B cell (primary cell): ENCODE measurements at regions not wholly inside any gene's neighbourhood (a gene's known extent, or its start where the extent isn't known, plus 50 kb on each side); places are given as distances from the start of the nearest gene placed in this dataset.

ENCODE experiments used
- ATAC-seq: fragments of 200-7000 bp; cut with Tn5 transposase; one replicate; pipeline ENCODE4 v1.10.0; 2021; ENCODE audit warnings: low read depth, mild to moderate bottlenecking, moderate number of reproducible peaks, moderate library complexity
- CTCF ChIA-PET: fragments of 350-600 bp; sonication (Branson Sonifier 250); formaldehyde crosslinking; loops from one replicate; lab custom pipeline; 2021; ENCODE audit warnings: antibody characterized with exemption, inconsistent platforms; lab: Charles Lee
- POLR2A ChIA-PET: fragments of 350-600 bp; sonication (Branson Sonifier 250); formaldehyde crosslinking; loops from one replicate; lab custom pipeline; 2021; ENCODE audit warnings: antibody characterized with exemption; lab: Charles Lee
- DNase-seq: peaks from one replicate; pipeline ENCODE4 v3.0.0; 2013
- H2AFZ ChIP-seq: 2 replicates; pipeline ENCODE4 v1.6.1; 2012; ENCODE audit warnings: mild to moderate bottlenecking, low read depth, low read length; ENCODE audit not compliant: insufficient read depth, poor library complexity, severe bottlenecking
- H3K27ac ChIP-seq, 2 donors: 1 replicate in 1 of 2; 2 replicates in 1 of 2; pipeline ENCODE4 v1.5.1; 2012 to 2013; ENCODE audit warnings: low read length in 2 of 2, mild to moderate bottlenecking in 2 of 2, moderate library complexity in 1 of 2
- H3K27me3 ChIP-seq, 4 experiments: fragments of 200-600 bp in 1 of 4; sonication (generic) in 1 of 4; replicated peaks in 1 of 4; 1 replicate in 2 of 4; 2 replicates in 2 of 4; pipeline versions ENCODE4 v1.6.1 to v1.7.0; 2013 to 2016; ENCODE audit warnings: low read length in 3 of 4, mild to moderate bottlenecking in 2 of 4, mixed read lengths in 1 of 4, moderate library complexity in 1 of 4; ENCODE audit not compliant: insufficient read depth in 4 of 4, control insufficient read depth in 3 of 4; ENCODE audit errors: control extremely low read depth in 1 of 4
- H3K36me3 ChIP-seq, 2 experiments: replicated peaks in 1 of 2; 1 replicate in 1 of 2; 2 replicates in 1 of 2; pipeline versions ENCODE4 v1.6.1 to v1.7.1; 2013; ENCODE audit warnings: low read length in 1 of 2; ENCODE audit not compliant: insufficient read depth in 2 of 2, control insufficient read depth in 1 of 2; ENCODE audit errors: control extremely low read depth in 1 of 2, extremely low read depth in 1 of 2
- H3K4me1 ChIP-seq, 2 donors: fragments of 200-600 bp in 1 of 2; sonication (generic) in 1 of 2; 1 replicate in 1 of 2; 2 replicates in 1 of 2; pipeline versions ENCODE4 v1.5.1 to v1.6.1; 2013 to 2017; ENCODE audit warnings: low read length in 2 of 2; ENCODE audit not compliant: control insufficient read depth in 2 of 2, insufficient read depth in 2 of 2
- H3K4me2 ChIP-seq: replicated peaks from 2 replicates; pipeline ENCODE3; 2012; ENCODE audit warnings: mild to moderate bottlenecking, low read depth, low read length; ENCODE audit not compliant: poor library complexity, severe bottlenecking
- H3K4me3 ChIP-seq, 5 experiments: fragments of 200-600 bp in 1 of 5; sonication (generic) in 1 of 5; 1 replicate in 3 of 5; 2 replicates in 2 of 5; pipeline versions ENCODE4 v1.5.1 to v1.7.0; 2011 to 2016; ENCODE audit warnings: low read length in 4 of 5, mild to moderate bottlenecking in 4 of 5, low read depth in 2 of 5, control low read depth in 1 of 5, moderate library complexity in 1 of 5; ENCODE audit not compliant: insufficient read depth in 1 of 5; ENCODE audit errors: control extremely low read depth in 1 of 5, extremely low read depth in 1 of 5
- H3K79me2 ChIP-seq: fragments of 200-600 bp; sonication (generic); one replicate; pipeline ENCODE4 v1.6.0; 2016; ENCODE audit warnings: low read length; ENCODE audit not compliant: control insufficient read depth, insufficient read depth
- H3K9ac ChIP-seq: fragments of 200-600 bp; sonication (generic); 2 replicates; pipeline ENCODE4 v1.6.1; 2017; ENCODE audit warnings: mild to moderate bottlenecking, low read length, moderate library complexity
- H3K9me3 ChIP-seq, 3 donors: one replicate each; pipeline versions ENCODE4 v1.6.1 to v1.7.1; 2013; ENCODE audit warnings: low read length in 2 of 3; ENCODE audit not compliant: control insufficient read depth in 2 of 3, insufficient read depth in 1 of 3; ENCODE audit errors: control extremely low read depth in 1 of 3
- H4K20me1 ChIP-seq: 2 replicates; pipeline ENCODE4 v1.6.0; 2012; ENCODE audit warnings: mild to moderate bottlenecking, low read length; ENCODE audit not compliant: insufficient read depth, control insufficient read depth, poor library complexity, severe bottlenecking
- H3K27ac Mint-ChIP-seq: one replicate; pipeline ENCODE4 v1.8.0; 2021; ENCODE audit warnings: mixed read lengths
- H3K27me3 Mint-ChIP-seq: one replicate; pipeline ENCODE4 v1.8.0; 2021; ENCODE audit warnings: mixed read lengths
- H3K4me1 Mint-ChIP-seq: one replicate; pipeline ENCODE4 v1.8.0; 2021; ENCODE audit warnings: mixed read lengths
- H3K4me3 Mint-ChIP-seq: one replicate; pipeline ENCODE4 v1.8.0; 2021; ENCODE audit warnings: mixed read lengths
- H3K9me3 Mint-ChIP-seq: one replicate; pipeline ENCODE4 v1.8.0; 2022; ENCODE audit warnings: mixed read lengths; ENCODE audit not compliant: insufficient read depth
- EZH2 ChIP-seq: IDR thresholded peaks from 2 replicates; pipeline ENCODE4 v1.6.1; 2012; ENCODE audit warnings: borderline replicate concordance, low read depth, mild to moderate bottlenecking, moderate library complexity, low read length; ENCODE audit not compliant: insufficient read depth, poor library complexity, severe bottlenecking
- WGBS: methylation state at CpG from one replicate; pipeline ENCODE4 v1.1.5; 2013; ENCODE audit warnings: missing lambda C conversion rate; ENCODE audit not compliant: insufficient coverage; 5-methylcytosine and 5-hydroxymethylcytosine counted together
- intact Hi-C: fragments of 100-400 bp; cut with micrococcal nuclease; formaldehyde crosslinking; loops from one replicate; pipeline ENCODE4 v1.10.0; 2022
- TF ChIP-seq, protein P1 (sequence below): fragments of 200-600 bp; IDR thresholded peaks from one replicate; pipeline ENCODE4 v1.8.0; 2022; ENCODE audit warnings: antibody characterized with exemption, mild to moderate bottlenecking

- Histone ChIP-seq H3K9me3 (no peaks in the 10 kb centered on the region), H3K79me2 (no peaks in the 10 kb centered on the region), H3K4me1 (no peaks in the 10 kb centered on the region), H2AFZ (no peak overlapping the region), H3K36me3 (no peaks in the 10 kb centered on the region), H3K27me3 (no peaks in the 10 kb centered on the region), H3K4me3 (no peak overlapping the region), H3K4me2 (no peak overlapping the region), H4K20me1 (no peaks in the 10 kb centered on the region), H3K9ac (no peak overlapping the region), H3K27ac (no peak overlapping the region)
- intact Hi-C loops, result no loop called here
- H3K27ac Mint-ChIP-seq, result no peak overlapping the region
- DNase-seq (no peak), ATAC-seq (no peak)
- H3K4me1 Mint-ChIP-seq, result no peaks in the 10 kb centered on the region
- POLR2A ChIA-PET, result no interaction called here
- CTCF ChIA-PET, result no interaction called here
- no peaks in the 10 kb centered on the region for H3K9me3 Mint-ChIP-seq
- WGBS, result no CpG with 5 or more reads among the region's 2 CpGs
- no peaks in the 10 kb centered on the region for H3K27me3 Mint-ChIP-seq
- TF ChIP-seq, protein P1, sequence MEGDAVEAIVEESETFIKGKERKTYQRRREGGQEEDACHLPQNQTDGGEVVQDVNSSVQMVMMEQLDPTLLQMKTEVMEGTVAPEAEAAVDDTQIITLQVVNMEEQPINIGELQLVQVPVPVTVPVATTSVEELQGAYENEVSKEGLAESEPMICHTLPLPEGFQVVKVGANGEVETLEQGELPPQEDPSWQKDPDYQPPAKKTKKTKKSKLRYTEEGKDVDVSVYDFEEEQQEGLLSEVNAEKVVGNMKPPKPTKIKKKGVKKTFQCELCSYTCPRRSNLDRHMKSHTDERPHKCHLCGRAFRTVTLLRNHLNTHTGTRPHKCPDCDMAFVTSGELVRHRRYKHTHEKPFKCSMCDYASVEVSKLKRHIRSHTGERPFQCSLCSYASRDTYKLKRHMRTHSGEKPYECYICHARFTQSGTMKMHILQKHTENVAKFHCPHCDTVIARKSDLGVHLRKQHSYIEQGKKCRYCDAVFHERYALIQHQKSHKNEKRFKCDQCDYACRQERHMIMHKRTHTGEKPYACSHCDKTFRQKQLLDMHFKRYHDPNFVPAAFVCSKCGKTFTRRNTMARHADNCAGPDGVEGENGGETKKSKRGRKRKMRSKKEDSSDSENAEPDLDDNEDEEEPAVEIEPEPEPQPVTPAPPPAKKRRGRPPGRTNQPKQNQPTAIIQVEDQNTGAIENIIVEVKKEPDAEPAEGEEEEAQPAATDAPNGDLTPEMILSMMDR, result no peak
- TF ChIP-seq EZH2, result no peak
- H3K4me3 Mint-ChIP-seq, result no peak overlapping the region
Observed at GRCh38 chr18:66124394-66124793, 373.6 kb downstream of the CDH7 start.

GRCh38 chr18:66119347-66119746 lies 368.5 kb downstream of the CDH7 start:
- no peak for DNase-seq
- H3K4me3 ChIP-seq, result no peak overlapping the region
- no peak for ATAC-seq
- no peaks in the 10 kb centered on the region for H3K4me1 ChIP-seq
- no peak overlapping the region for H3K27ac ChIP-seq
- H3K27me3 ChIP-seq, result no peaks in the 10 kb centered on the region
- H4K20me1 ChIP-seq, result no peaks in the 10 kb centered on the region
- H3K36me3 ChIP-seq, result no peaks in the 10 kb centered on the region
- TF ChIP-seq, protein P1, result no peak
- no peak for TF ChIP-seq EZH2
- Mint-ChIP-seq H3K9me3 (no peaks in the 10 kb centered on the region), H3K27ac (no peak overlapping the region), H3K4me1 (no peaks in the 10 kb centered on the region), H3K27me3 (no peaks in the 10 kb centered on the region), H3K4me3 (no peak overlapping the region)
- H2AFZ ChIP-seq, result no peak overlapping the region
- H3K4me2 ChIP-seq, result no peak overlapping the region
- H3K9ac ChIP-seq, result no peak overlapping the region
- H3K79me2 ChIP-seq, result no peaks in the 10 kb centered on the region
- ChIA-PET POLR2A (no interaction called here), CTCF (no interaction called here)
- intact Hi-C loops, result no loop called here
- H3K9me3 ChIP-seq, result no peaks in the 10 kb centered on the region
